ENCODE measurements at regions not wholly inside any gene's neighbourhood (a gene's known extent, or its start where the extent isn't known, plus 50 kb on each side); places are given as distances from the start of the nearest gene placed in this dataset.

DNA sequence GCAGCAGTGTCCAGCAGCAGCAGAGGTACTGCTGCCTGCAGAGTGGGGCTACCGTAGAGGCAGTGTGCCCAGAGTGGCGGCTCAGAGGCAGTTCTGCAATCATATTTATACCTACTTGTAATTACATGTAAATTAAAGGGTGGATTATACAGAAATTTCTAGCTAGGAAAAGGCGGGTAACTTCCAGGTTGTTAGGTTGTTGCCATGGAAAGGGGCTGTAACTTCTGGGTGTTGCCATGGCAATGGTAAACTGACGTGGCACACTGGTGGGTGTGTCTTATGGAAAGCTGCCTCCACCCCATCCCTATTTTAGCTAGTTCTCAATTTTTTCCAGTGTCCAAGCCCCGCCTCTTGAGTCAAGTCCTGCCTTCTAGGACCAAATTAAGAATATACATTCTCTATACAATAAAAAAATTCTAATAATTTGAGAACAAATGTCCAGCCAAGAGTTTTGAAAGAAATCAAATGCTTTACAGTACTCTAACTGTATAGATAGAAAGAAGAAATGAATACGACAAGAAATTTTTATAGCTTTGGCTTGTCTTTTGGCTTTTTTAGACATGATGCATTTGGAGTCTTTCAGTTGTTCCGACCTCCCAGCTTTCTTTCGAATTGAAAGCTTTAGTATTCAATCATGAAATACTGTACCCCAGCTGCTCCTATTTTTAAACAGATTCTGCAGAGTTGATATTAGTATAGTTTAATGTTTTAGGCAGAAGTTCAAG lies 816.6 kb downstream of the DIAPH3 start:
- no peak overlapping the region for H3K4me3 ChIP-seq (ENCODE audit: low read depth, low read length)
- DNase-seq (ENCODE audit: low read depth) = no peak
- TF ChIP-seq, protein P1, sequence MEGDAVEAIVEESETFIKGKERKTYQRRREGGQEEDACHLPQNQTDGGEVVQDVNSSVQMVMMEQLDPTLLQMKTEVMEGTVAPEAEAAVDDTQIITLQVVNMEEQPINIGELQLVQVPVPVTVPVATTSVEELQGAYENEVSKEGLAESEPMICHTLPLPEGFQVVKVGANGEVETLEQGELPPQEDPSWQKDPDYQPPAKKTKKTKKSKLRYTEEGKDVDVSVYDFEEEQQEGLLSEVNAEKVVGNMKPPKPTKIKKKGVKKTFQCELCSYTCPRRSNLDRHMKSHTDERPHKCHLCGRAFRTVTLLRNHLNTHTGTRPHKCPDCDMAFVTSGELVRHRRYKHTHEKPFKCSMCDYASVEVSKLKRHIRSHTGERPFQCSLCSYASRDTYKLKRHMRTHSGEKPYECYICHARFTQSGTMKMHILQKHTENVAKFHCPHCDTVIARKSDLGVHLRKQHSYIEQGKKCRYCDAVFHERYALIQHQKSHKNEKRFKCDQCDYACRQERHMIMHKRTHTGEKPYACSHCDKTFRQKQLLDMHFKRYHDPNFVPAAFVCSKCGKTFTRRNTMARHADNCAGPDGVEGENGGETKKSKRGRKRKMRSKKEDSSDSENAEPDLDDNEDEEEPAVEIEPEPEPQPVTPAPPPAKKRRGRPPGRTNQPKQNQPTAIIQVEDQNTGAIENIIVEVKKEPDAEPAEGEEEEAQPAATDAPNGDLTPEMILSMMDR (IDR thresholded peaks at IDR 0.05; ENCODE audit: control insufficient read depth, extremely low read depth, insufficient read depth) = no peak

DNA sequence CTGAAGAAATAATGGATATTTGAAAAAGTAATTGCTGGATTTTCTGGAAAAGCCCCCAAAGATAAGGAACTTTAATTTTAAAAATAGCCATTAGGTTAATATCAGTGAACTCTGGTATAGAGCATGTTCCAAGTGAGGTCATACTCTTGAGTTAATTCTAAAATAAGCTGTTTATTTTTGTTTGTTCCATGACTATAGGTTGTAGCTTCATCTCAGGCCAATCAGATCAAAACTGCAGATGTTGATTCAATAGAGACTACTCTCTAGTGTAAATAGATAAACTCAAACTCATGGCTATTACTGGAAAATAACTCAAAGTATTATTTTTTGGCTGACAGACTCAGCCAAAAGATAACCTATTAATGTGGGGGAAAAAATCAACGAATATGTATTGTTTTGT lies 815.1 kb downstream of the DIAPH3 start:
- TF ChIP-seq, protein P1 (IDR thresholded peaks at IDR 0.05; ENCODE audit: control insufficient read depth, extremely low read depth, insufficient read depth) = no peak
- H3K4me3 ChIP-seq (ENCODE audit: low read depth, low read length) = no peak overlapping the region
- no peak for DNase-seq (ENCODE audit: low read depth)

GRCh38 chr13:59352600-59352999 lies 811.1 kb downstream of the DIAPH3 start:
- no peak for DNase-seq (ENCODE audit: low read depth)
- TF ChIP-seq, protein P1 (IDR thresholded peaks at IDR 0.05; ENCODE audit: control insufficient read depth, extremely low read depth, insufficient read depth) = no peak
- H3K4me3 ChIP-seq (ENCODE audit: low read depth, low read length) = no peak overlapping the region

DNA sequence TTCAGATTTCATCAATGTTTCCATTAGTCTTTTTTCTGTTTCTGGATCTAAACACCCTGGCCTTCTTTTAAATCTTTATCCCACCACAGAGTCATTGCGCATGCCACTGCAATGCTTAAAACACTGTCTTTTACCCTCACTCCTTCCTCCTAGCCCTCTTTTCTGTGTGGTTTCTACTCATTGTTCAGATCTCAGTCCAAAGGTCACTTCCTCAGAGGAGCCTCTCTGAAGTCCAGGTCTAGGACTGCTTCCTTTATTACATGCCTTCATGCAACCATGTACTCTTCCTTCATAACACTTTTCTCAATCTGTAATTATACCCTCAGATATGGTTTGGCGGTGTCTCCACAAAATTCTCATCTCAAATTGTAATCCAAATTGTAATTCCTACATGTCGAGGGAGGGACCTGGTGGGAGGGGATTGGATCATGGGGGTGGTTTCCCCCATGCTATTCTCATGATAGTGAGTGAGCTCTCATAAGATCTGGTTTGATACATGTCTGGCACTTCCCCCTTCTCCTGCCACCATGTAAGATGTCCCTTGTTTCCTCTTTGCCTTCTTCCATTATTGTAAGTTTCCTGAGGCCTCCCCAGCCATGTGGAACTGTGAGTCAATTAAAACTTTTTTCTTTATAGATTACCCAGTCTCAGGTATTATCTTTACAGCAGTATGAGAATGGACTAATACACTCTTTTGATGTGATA lies 808.9 kb downstream of the DIAPH3 start:
- DNase-seq (ENCODE audit: low read depth) = no peak
- TF ChIP-seq, protein P1 (IDR thresholded peaks at IDR 0.05; ENCODE audit: control insufficient read depth, extremely low read depth, insufficient read depth) = no peak
- H3K4me3 ChIP-seq (ENCODE audit: low read depth, low read length) = no peak overlapping the region

GRCh38 chr13:59356607-59357006 lies 807.1 kb downstream of the DIAPH3 start:
- no peak for DNase-seq (ENCODE audit: low read depth)
- TF ChIP-seq, protein P1 (IDR thresholded peaks at IDR 0.05; ENCODE audit: control insufficient read depth, extremely low read depth, insufficient read depth) = no peak
- no peak overlapping the region for H3K4me3 ChIP-seq (ENCODE audit: low read depth, low read length)

DNA sequence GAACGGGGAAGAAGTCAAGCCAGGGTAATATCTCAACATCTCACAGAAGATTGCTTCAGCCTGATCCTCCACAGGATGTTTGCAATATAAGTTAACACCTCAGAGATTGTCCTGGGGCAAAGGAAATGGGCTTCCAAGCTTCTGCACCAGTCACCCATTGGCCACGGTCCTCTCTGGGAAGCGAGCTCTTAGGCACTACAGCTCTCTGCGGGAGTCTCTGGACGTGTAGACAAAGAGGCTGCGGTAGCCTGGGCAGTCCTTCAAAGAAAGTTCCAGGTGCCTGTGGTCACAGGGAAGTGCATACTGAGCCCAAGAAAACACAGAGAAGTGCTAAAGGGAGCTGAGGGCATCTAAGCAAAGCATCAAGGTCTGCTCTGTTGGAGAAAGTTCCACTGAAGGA lies 805.7 kb downstream of the DIAPH3 start:
- TF ChIP-seq, protein P1 (IDR thresholded peaks at IDR 0.05; ENCODE audit: control insufficient read depth, extremely low read depth, insufficient read depth) = no peak
- no peak for DNase-seq (ENCODE audit: low read depth)
- no peak overlapping the region for H3K4me3 ChIP-seq (ENCODE audit: low read depth, low read length)

All from LNCaP clone FGC (cell line).